ENCODE measurements at regions not wholly inside any gene's neighbourhood (a gene's known extent, or its start where the extent isn't known, plus 50 kb on each side); places are given as distances from the start of the nearest gene placed in this dataset.

DNA sequence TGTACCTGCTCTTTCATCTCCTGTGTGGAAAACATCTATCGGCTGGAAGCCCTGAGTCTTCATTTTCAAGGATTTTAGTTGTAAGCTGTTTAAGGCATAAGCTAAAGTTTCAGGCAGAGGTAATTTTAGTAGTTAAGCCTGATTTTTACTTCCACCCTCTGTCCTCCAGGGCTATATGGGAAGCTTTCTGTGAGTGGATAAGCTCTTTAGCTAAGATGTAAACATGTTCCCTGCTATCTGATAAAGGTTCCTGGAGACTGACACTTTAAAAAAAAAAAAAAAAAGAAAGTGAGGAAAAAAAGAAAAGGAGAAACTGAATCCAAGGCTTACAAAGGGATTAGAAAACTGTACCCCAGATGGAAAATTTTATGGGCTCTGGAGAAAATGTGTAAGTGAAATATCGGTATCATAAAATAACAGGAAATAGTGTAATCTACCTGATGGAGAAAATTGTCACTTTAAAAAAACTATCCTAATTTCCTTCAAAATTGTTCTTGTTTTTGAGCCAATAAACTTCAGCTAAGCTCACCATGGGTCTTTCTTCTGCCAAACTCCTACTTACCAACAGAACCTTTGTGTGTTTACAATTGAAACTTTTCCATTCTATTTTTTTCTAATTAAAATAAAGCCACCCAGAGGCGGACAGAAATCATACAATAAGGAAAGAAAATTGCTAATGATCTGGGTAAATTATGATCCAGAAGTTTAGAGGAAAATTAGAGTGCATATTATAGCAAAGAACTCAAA lies 180.5 kb downstream of the TGFB2 start:
- in situ Hi-C loops (cut with HindIII; ENCODE audit: low sequenced_read_pairs) = no loop called here

DNA sequence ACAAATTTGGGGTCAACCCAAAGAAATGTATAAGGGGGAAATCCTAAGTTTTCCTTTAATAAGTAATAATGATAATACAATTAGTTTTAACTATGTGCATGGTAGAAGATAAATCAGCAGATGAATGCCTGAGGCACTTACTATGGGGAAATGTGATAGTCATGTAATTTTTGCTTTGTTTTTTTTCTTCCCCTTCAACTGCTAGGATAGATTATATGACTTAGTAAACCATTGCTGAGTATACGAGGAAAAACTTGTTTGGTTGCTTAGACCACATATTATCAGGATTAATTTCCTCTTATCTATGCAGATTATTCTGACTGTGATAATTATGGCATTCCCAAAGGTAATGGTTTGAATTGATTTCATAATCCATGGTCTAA lies 181.1 kb downstream of the TGFB2 start:
- in situ Hi-C loops (cut with HindIII; ENCODE audit: low sequenced_read_pairs) = no loop called here

DNA sequence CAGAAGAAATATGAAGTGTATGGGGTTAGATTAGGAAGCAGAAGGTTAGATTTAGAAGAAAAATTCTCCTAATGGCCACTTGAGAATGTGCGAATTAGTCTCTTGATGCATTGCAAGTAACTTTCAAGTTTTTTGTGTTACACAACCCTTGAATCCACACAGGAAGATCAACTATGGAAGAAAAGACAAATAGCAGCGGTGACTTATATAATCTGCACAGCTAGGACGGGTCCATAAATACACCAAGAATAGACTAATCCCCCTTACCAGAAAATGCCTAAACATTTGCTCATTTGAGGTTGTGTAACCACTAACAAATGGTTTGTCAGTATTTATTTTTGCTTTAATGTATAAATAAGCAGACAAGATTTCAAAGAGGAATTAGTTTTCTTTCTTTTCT lies 182.6 kb downstream of the TGFB2 start:
- in situ Hi-C loops (cut with HindIII; ENCODE audit: low sequenced_read_pairs) = no loop called here

DNA sequence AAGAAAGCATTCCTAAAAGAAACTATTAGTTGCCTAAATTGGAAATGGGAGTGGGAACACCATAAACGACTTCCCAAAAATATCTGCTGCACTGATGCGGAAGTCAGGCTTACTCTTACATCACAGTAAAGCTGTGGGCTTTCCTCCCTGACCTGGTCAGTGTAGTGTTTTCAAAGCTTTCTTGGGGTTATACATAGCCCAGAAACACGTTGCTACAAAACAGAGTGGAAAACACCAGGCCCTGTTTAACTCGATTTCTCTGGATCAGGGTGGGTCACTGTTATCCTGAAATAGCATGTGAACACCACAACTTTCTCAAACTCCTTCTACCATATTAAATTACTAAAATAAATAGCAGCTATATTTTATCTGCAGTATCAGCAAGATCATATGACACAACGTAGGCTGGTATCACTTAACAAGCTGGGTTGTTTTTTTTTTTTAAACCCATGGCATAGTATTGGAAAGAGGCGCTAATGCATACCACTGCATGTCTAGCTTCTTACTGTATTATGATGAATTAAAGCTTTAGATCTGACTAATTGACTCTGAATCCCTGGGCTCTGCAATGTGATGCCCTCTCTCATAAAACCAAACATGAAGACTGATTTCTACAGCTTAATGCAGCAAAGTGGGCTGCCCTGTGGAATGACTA lies 184.6 kb downstream of the TGFB2 start:
- in situ Hi-C loops (cut with HindIII; ENCODE audit: low sequenced_read_pairs) = loop anchor here (5.0 kb wide), 1 partner anchor 43 kb away; no protein-coding TSS in a partner anchor

DNA sequence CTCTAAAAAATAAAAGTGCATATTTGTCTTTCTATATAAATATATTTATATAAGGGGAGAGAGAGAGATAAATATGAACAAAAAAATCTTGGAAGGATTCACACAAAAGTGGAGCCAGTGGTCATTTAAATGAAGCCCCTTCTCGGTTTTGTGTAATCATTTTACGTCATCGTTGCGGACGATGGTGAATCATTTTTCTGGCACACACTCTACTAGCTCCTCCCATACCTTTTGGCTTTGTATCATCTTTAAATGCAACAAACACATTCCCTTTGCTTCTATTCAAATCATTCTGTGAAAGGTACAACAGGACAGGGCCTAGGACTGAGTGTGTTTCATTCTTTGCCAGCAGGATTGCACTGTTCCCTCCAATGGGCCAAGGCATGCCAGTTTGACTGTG lies 186.8 kb downstream of the TGFB2 start:
- in situ Hi-C loops (cut with HindIII; ENCODE audit: low sequenced_read_pairs) = loop anchor here (5.0 kb wide), 1 partner anchor 40 kb away; no protein-coding TSS in a partner anchor

DNA sequence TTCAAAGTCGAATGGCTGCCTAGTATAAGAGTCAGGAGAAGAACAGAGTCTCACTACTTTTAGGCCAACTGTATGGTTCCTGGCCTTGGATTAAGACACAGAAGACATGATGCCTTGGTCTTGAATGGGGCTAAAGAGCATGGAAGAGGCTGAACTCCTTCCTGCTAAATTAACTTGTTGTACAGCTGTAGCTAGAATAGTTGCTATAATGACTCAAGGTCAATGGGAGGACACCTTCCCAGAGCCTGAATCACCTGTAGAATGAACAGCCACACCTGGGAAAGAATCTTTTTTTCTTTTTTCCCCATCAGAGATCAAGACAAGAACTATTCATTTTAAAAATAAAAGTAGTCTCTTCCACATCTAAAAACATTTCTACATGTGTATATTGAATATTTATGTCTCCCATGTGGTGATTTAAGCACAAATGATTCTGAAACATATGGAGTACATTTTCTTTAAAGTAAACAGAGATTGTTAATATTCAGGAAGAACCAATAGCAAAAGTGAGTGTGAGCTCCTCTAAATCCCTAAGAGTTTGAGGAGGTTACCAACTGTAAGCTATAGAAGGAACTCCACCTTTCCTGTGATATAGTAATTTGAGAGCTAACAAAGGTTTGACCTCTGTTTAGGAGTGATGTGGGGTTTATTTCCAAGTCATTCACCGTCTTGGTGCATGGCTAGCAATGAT lies 191.3 kb downstream of the TGFB2 start:
- in situ Hi-C loops (cut with HindIII; ENCODE audit: low sequenced_read_pairs) = no loop called here

DNA sequence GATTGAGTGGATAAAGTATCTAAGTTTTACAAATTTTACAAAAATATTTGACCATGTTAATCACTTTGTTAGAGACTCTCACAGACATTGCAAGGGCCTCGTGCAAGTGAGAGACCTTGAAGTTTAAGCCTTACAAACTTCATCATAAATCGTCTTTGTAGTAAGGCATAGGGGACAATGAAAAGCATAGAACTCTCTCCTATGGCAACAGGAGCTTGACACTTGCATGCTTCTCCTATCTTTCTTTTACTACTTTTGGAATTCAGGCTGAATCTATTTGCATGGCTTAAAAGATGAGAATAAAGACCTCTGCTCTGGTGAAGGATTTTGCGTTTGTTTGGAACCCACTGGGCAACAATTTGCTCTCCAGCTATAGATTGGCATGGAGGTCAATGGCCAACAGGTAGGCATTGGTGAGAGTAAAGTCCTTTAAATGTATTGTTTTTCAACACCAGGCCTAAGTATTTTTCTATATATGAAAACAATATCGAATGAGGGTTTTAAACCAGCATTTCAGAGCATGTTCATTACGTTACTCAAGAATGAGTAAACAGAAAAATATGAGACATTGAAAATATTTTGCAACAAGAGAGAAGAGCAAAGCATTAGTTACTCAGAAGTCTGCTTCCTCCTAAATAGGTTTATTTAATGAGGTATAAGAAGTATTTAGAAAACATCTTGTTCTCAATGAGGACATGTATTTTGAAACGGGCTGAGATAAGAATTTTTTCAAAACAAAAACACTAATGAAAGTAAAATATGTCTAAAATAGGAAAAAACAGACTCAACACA lies 192.2 kb downstream of the TGFB2 start:
- in situ Hi-C loops (cut with HindIII; ENCODE audit: low sequenced_read_pairs) = no loop called here

DNA sequence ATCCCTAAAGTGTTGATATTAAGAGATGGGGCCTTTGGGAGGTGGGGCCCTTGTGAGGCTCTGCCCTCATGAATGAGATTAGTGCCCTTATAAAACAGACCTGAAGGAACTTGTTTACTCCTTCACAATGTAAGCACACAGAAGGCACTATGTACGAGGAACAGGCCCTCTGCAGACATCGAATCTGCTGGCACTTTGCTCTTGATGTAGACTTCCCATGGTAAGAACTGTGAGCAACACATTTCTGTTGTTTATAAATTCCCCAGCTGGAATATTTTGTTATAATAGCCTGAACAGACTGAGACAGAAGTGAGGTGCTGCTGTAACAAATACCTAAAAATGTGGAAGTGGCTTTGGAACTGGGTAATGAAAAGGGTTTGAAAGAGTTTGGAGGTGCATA lies 193.2 kb downstream of the TGFB2 start:
- in situ Hi-C loops (cut with HindIII; ENCODE audit: low sequenced_read_pairs) = no loop called here

DNA sequence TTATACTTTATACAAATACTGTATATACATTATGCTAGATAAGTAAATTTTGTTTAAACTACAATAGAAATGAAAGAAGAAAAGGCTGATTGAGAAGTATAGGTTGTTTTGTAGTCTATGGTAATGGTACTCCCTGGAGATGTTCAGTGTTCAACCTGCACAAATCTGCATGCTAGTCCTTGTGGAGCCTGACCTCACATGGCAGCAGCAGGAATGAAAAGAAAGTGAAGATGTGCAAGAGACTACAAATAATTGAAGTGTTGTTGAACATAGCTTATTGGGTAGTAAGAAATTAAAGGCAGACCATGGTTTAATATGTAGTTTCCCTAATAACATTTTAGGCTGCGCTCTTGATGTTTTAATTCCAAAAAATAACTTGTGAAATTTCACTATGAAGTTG lies 201.2 kb downstream of the TGFB2 start:
- in situ Hi-C loops (cut with HindIII; ENCODE audit: low sequenced_read_pairs) = no loop called here

DNA sequence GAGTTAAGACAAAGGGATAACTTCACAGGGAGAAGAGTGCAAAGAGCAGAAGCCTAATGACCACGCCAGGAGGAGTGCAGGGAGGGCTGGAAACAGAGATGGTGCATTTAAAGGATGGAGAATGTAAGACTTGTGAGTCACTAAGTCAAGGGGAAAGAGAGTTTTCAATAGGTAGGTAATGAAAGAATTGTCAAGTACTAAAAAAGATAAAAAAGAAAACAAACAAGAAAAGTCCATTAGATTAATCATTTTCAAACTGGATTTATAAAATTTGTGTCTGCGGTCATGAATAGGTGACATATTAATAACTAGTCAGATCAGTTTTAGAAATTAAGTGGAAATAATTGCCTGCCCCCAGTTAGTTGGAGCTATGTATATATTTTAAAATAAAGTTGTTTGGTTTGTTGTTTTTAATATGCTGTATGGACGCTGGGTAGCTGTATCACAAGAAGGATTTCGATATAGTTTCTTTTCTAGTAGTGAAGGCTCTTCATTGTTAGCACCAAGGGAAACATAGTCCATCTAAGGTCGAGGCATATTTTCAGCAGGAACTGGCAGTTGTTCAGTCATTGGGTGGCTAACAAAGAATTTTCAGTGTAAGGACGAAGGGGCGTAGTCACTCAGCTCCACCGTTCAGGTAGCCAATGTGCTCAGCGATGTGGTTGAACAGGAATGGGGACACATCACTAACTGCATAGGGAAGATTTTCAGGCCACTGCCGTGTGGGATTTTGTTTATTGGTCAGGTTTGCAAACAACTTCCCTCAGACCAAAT lies 203.0 kb downstream of the TGFB2 start:
- in situ Hi-C loops (cut with HindIII; ENCODE audit: low sequenced_read_pairs) = no loop called here

DNA sequence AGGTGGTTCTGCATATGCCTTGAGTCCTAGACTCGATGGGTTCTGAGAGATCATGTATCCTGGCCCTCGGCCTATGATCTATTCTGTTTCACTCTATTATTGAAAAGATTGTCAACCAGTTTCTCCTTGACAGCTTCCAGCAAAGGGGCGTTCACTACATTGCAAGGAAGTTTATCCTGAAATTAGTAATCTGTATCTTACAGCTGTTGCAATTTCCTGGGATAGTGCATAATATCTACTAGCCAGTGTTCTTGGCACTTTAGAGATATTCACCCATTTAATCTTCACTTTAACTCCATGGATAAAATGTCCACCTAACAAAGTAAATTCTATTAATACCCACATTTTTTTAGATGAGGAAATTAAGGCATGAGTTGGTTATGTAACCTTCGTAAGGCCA lies 203.6 kb downstream of the TGFB2 start:
- in situ Hi-C loops (cut with HindIII; ENCODE audit: low sequenced_read_pairs) = no loop called here

DNA sequence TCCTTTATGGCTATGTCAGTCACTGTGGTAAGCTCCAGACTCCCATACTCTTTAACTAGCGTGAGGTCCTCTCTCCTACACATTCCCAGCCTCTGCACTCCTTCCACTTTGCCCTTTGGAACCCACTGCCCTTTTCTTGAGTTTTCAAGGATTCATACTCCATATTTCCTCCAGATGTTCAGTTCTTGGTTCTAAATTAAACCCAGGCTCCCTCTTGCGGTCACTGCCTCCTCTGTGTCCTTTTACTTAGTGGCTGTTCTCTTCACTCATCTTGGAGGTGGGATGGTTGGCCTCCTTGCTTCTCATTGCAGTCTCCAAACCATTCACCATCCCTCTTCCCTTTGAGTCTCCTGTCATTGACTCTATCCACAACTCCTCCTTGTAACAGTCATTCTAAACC lies 208.1 kb downstream of the TGFB2 start:
- in situ Hi-C loops (cut with HindIII; ENCODE audit: low sequenced_read_pairs) = no loop called here

DNA sequence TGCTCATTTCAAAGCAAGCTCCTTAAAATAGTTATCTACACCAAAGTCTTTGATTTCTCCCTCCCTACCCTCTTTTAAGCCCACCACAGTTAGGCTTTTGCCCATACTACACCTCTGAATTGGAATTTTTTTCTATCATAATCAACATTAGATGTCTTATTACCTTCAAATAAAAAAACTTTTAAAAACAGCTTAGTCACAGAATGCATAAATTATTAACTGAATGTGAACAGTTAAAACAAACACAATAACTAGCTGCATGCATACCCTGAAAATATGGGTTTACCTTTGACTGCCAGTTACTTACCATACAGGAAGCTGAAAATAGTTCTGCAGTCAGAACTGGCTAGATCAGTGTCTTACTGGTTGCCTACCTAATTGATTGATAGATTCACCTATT lies 210.9 kb downstream of the TGFB2 start:
- in situ Hi-C loops (cut with HindIII; ENCODE audit: low sequenced_read_pairs) = no loop called here

DNA sequence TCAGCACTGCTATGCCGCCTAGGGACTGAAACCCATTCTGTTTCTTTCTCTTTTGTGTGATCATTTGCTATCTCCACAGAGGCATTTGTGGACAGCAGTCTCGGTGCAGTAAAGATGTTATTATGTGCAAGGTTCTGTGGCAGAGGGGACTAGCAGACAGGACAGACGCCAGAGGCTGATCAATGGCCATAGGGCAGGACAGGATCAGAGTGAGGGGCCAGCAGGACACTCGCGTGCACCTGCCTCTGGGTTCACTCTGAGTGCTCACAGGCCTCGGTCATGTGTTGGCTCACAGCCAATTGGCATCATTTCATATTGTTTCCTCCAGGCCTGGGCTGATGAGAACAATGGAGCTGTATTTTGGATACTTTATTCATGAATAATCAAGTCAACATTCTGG lies 212.6 kb downstream of the TGFB2 start:
- in situ Hi-C loops (cut with HindIII; ENCODE audit: low sequenced_read_pairs) = no loop called here

DNA sequence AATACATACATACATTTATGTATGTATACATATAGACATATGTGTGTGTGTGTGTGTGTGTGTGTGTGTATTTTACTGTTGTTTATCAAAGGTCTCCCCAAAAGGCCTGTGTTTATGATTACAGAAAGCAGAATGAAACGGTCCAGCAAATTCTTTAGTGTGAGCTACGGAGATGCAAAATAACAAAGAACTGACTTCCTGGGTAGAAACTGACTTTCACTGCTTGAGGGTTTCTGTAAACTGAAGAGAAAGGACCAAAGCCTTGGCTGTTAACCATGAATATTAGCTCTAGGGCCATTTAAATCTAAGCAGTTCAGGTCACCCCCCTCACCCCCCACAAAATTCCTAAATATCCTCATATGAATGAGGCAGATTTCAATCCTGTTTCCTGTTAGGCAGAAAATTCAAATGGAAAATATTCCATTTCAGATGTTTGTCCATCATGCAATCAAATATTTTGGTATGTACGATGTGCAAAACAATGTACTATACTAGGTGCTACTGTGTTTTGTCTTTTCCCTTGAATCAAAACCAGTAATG lies 213.2 kb downstream of the TGFB2 start:
- in situ Hi-C loops (cut with HindIII; ENCODE audit: low sequenced_read_pairs) = no loop called here

DNA sequence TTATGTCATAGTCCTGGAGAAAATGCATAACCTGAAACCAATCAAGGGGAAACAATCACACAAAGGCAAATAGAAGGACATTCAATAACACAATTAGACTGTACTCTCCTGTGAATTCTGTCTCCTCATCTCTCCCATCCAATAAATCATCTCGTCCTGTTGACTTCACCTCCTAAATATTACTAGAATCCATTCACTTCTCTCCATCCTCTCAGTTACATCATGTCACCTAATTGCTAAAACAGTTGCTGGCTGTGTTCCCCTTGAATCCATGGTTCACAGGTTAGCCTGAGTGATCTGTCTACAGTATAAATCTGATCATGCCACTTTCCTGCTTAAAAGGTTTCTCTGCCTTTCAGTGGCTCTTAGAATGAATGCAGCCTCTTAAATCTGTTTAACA lies 220.2 kb downstream of the TGFB2 start:
- in situ Hi-C loops (cut with HindIII; ENCODE audit: low sequenced_read_pairs) = no loop called here

DNA sequence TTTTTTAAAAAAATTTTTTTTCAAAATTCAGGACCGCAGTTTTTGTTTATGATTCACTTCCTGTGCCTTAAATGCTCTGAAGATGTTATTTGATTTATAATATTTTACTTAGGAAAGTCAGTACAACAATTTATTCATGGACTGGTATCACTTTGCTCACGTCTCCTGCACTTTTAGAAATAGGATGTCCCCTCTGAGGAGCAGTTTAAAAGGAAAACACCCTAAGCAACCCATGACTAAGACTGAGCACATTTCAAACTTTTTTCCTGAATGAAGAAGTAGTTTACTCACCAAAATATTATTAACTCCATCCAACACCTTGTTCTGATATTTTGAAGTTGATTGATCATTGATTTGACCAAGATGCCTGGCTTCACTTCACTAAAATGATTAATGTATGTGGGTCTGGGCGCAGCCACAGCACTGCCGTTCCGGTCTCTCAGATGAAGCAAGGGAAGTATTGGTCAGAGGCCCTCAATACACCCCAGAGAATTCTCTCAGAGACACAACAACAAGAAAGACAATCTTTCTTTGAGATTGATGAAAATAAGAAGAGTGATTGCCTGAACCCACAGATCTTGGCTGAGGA lies 223.9 kb downstream of the TGFB2 start:
- in situ Hi-C loops (cut with HindIII; ENCODE audit: low sequenced_read_pairs) = no loop called here

DNA sequence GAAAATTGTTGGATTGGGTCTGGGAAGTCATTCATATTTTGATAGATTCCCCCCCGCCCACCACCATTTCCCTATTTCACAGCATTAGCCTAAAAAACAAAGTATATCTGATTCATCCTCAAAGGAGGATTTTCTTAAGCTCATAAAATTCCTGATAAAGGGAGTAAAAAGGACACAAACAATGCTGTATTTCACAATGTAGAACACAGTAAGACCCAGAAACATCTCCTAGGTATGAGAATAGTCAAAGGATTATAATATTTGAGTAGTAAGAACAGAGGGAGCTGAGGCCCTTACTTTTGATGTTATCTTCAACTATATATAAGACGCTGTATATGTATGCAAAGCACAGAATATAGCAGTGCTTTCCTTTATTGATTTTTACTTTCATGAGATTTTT lies 225.3 kb downstream of the TGFB2 start:
- in situ Hi-C loops (cut with HindIII; ENCODE audit: low sequenced_read_pairs) = loop anchor here (5.0 kb wide), 1 partner anchor 38 kb away; no protein-coding TSS in a partner anchor

DNA sequence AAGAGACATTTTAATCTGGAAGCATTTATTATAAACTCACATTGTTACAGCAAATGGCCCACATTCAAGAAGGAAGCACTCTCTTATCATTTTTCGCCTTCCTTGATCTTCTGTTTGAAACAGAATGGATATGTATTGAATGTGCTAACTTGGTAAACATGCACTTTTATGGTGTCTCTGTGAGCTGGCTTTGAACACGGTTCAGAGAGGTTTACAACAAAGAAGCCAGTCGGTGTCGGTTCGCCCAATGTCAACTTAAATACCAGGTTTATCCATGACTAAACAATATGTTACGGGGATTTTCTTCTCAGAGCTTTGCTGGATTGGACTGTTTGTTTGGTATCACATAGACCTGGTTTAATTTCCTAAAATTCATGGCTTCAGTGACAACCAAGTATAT lies 226.4 kb downstream of the TGFB2 start:
- in situ Hi-C loops (cut with HindIII; ENCODE audit: low sequenced_read_pairs) = loop anchor here (5.0 kb wide), 1 partner anchor 39 kb away; no protein-coding TSS in a partner anchor

DNA sequence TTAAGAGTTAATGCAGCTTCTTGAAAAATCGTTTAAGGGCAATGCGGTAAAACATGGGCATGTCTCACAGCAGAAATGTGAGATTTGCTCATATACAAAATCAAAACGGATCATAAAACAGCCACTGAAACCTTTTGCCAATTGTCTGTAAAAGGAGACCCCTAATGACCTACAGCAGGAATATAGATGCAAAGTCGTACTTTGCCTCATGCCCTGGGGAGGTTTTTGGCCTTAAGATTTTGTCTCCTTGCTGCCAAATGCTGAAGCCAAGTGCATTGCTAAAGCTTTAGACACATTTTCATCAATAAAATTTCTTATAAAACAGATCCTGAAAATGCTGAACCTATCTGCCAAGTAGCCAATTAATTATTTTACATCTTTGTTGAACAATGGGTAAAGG lies 226.9 kb downstream of the TGFB2 start:
- in situ Hi-C loops (cut with HindIII; ENCODE audit: low sequenced_read_pairs) = loop anchor here (5.0 kb wide), 1 partner anchor 40 kb away; no protein-coding TSS in a partner anchor
